A673 (cell line): ENCODE measurements at regions not wholly inside any gene's neighbourhood (a gene's known extent, or its start where the extent isn't known, plus 50 kb on each side); places are given as distances from the start of the nearest gene placed in this dataset.
"Not testable (repeated sequence)": the region's sequence is repeated elsewhere in the genome, so short reads cannot be mapped to it uniquely, and the experiment has no call there.

ENCODE experiments used
- BruUV-seq: library from RNA; stranded (reverse); fragments of 400-500 nt; replicated peaks from 2 replicates; lab custom pipeline; 2021; lab: Mats Ljungman, UMichigan
- CTCF ChIA-PET: fragments of 300-600 bp; sonication (Branson Sonifier 250); formaldehyde crosslinking; loops from one replicate; lab custom pipeline; 2022; ENCODE audit warnings: antibody characterized with exemption; lab: Charles Lee
- POLR2A ChIA-PET: fragments of 300-600 bp; sonication (Branson Sonifier 250); formaldehyde crosslinking; loops from one replicate; lab custom pipeline; 2022; ENCODE audit warnings: antibody characterized with exemption; ENCODE audit not compliant: low non-redundant PET; lab: Charles Lee
- DNase-seq: peaks from one replicate; pipeline ENCODE4 v3.0.0-alpha.2; 2015; ENCODE audit warnings: low spot score
- H3K27ac ChIP-seq: fragments of 200-600 bp; sonication (generic); 2 replicates; pipeline ENCODE4 v1.5.1; 2016; ENCODE audit warnings: mixed run types, low read depth, mild to moderate bottlenecking, mixed read lengths, antibody characterized with exemption, low read length; ENCODE audit not compliant: poor library complexity, severe bottlenecking
- H3K27me3 ChIP-seq: fragments of 200-600 bp; sonication (generic); replicated peaks from 2 replicates; pipeline ENCODE4 v1.6.1; 2017; ENCODE audit warnings: mixed run types, low read depth, mild to moderate bottlenecking, mixed read lengths, antibody characterized with exemption, low read length; ENCODE audit not compliant: insufficient read depth, poor library complexity
- H3K36me3 ChIP-seq: fragments of 200-600 bp; sonication (generic); 2 replicates; pipeline ENCODE4 v1.6.1; 2016; ENCODE audit warnings: mixed run types, mild to moderate bottlenecking, mixed read lengths, antibody characterized with exemption, low read length; ENCODE audit not compliant: insufficient read depth, poor library complexity, severe bottlenecking
- H3K4me1 ChIP-seq: fragments of 200-600 bp; sonication (generic); 2 replicates; pipeline ENCODE4 v1.6.1; 2017; ENCODE audit warnings: mixed run types, mild to moderate bottlenecking, mixed read lengths, antibody characterized with exemption, low read length; ENCODE audit not compliant: insufficient read depth, poor library complexity, severe bottlenecking
- H3K4me3 ChIP-seq: fragments of 200-600 bp; sonication (generic); 2 replicates; pipeline ENCODE4 v1.5.1; 2016; ENCODE audit warnings: low read depth, mixed run types, mild to moderate bottlenecking, mixed read lengths, low read length; ENCODE audit not compliant: poor library complexity, severe bottlenecking
- H3K9me3 ChIP-seq: fragments of 200-600 bp; sonication (generic); 2 replicates; pipeline ENCODE4 v1.6.1; 2016; ENCODE audit warnings: mixed run types, low read depth, mild to moderate bottlenecking, mixed read lengths, antibody characterized with exemption, low read length; ENCODE audit not compliant: poor library complexity, severe bottlenecking
- EZH2 ChIP-seq: fragments of 200-600 bp; sonication (generic); IDR thresholded peaks from 2 replicates; pipeline ENCODE4 v1.6.1; 2017; ENCODE audit warnings: borderline replicate concordance, low read depth, mild to moderate bottlenecking, mixed read lengths, antibody characterized with exemption, low read length; ENCODE audit not compliant: poor library complexity, severe bottlenecking
- intact Hi-C: fragments of 100-400 bp; cut with micrococcal nuclease; formaldehyde crosslinking; loops from one replicate; pipeline ENCODE4 v1.10.0; 2022; ENCODE audit not compliant: unreplicated experiment
- TF ChIP-seq, protein P1 (sequence below): fragments of 300-800, 200-600 bp; sonication (generic); conservative IDR thresholded peaks from 2 replicates; pipeline ENCODE4 v1.5.1; 2017; ENCODE audit warnings: low read depth, mild to moderate bottlenecking, antibody characterized with exemption, low read length, moderate library complexity, mixed read lengths

DNA sequence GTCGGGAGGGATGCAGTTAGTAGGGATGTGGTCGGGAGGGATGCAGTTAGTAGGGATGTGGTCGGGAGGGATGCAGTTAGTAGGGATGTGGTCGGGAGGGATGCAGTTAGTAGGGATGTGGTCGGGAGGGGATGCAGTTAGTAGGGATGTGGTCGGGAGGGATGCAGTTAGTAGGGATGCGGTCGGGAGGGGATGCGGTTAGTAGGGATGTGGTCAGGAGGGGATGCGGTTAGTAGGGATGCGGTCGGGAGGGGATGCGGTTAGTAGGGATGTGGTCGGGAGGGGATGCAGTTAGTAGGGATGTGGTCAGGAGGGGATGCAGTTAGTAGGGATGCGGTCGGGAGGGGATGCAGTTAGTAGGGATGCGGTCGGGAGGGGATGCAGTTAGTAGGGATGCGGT lies 96.2 kb downstream of the BDH1 start:
- H3K27ac ChIP-seq, POLR2A ChIA-PET, DNase-seq, BruUV-seq, H3K9me3 ChIP-seq, H3K4me3 ChIP-seq, H3K36me3 ChIP-seq, H3K27me3 ChIP-seq, CTCF ChIA-PET: not testable (repeated sequence)
- peaks cover 29% of the 10 kb centered on the region for H3K4me1 ChIP-seq
- intact Hi-C loops, result loop anchor here (5.0 kb wide), 1 partner anchor 202 kb away; no protein-coding TSS in a partner anchor

DNA sequence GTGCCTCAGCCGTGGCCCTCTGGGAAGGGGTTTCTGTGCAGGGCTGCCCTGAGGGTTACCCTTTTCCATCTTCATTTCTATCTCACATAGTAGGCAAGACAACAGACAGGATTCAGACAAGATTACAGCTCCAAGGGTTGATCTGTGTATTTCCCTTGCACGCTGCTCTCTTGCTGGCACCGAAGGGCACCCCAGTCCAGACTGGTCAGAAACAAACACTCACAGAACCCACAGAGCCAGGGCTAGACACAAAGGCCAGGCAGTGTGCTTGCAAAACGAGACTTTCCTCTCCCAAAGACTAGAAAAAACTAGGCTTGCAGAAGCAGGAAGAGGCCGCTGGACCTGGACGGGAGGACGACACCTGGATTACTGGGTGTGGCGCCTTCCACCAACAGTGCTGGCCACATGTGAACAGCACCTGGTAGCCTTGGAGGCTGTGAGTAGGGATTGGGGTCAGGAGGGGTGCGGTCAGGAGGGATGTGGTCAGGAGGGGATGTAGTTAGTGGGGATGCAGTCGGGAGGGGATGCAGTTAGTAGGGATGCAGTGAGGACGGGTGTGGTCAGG lies 96.8 kb downstream of the BDH1 start:
- intact Hi-C loops, result loop anchor here (5.0 kb wide), 1 partner anchor 202 kb away; no protein-coding TSS in a partner anchor
- Histone ChIP-seq H3K4me1 (peaks cover 29% of the 10 kb centered on the region), H3K27me3 (no peaks in the 10 kb centered on the region), H3K36me3 (no peaks in the 10 kb centered on the region), H3K4me3 (no peak overlapping the region), H3K27ac (no peak overlapping the region), H3K9me3 (no peaks in the 10 kb centered on the region)
- ChIA-PET CTCF (no interaction called here), POLR2A (no interaction called here)
- BruUV-seq, result no TSS peak
- TF ChIP-seq EZH2, result no peak
- TF ChIP-seq, protein P1, sequence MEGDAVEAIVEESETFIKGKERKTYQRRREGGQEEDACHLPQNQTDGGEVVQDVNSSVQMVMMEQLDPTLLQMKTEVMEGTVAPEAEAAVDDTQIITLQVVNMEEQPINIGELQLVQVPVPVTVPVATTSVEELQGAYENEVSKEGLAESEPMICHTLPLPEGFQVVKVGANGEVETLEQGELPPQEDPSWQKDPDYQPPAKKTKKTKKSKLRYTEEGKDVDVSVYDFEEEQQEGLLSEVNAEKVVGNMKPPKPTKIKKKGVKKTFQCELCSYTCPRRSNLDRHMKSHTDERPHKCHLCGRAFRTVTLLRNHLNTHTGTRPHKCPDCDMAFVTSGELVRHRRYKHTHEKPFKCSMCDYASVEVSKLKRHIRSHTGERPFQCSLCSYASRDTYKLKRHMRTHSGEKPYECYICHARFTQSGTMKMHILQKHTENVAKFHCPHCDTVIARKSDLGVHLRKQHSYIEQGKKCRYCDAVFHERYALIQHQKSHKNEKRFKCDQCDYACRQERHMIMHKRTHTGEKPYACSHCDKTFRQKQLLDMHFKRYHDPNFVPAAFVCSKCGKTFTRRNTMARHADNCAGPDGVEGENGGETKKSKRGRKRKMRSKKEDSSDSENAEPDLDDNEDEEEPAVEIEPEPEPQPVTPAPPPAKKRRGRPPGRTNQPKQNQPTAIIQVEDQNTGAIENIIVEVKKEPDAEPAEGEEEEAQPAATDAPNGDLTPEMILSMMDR, result no peak
- DNase-seq, result no peak

- BruUV-seq, result no TSS peak
- Histone ChIP-seq H3K4me3 (no peak overlapping the region), H3K4me1 (peaks cover 29% of the 10 kb centered on the region), H3K27me3 (no peaks in the 10 kb centered on the region), H3K27ac (no peak overlapping the region), H3K9me3 (no peaks in the 10 kb centered on the region), H3K36me3 (no peaks in the 10 kb centered on the region)
- peak; percentile 84 for DNase-seq
- TF ChIP-seq, protein P1, result peak; percentile 72
- no peak for TF ChIP-seq EZH2
- ChIA-PET POLR2A (no interaction called here), CTCF (no interaction called here)
- intact Hi-C loops, result loop anchor here (5.0 kb wide), 1 partner anchor 201 kb away; no protein-coding TSS in a partner anchor
These were observed 97.5 kb downstream of the BDH1 start for GRCh38 chr3:197458179-197458707.
